Right lobe of liver (tissue), 4 donors: ENCODE measurements at regions not wholly inside any gene's neighbourhood (a gene's known extent, or its start where the extent isn't known, plus 50 kb on each side); places are given as distances from the start of the nearest gene placed in this dataset.

ENCODE experiments used
- POLR2A ChIP-seq: fragments of 450-650 bp; IDR thresholded peaks from one replicate; pipeline ENCODE4 v1.6.1; 2017; ENCODE audit warnings: antibody characterized with exemption, mild to moderate bottlenecking
- TF ChIP-seq, protein P1 (sequence below), 4 donors: fragments of 200-600 bp in 3 of 4; fragments of 450-650 bp in 1 of 4; IDR thresholded peaks; one replicate each; pipeline versions ENCODE4 v1.5.1 to v1.8.0; 2016 to 2022; ENCODE audit warnings: antibody characterized with exemption in 4 of 4, mild to moderate bottlenecking in 2 of 4
- donor health status: DM: no; HTN: no; CAD: no.
- donor health status: DM: no; HTN: no; CAD: no.
- donor health status: DM: no; HTN: yes; CAD: no.

DNA sequence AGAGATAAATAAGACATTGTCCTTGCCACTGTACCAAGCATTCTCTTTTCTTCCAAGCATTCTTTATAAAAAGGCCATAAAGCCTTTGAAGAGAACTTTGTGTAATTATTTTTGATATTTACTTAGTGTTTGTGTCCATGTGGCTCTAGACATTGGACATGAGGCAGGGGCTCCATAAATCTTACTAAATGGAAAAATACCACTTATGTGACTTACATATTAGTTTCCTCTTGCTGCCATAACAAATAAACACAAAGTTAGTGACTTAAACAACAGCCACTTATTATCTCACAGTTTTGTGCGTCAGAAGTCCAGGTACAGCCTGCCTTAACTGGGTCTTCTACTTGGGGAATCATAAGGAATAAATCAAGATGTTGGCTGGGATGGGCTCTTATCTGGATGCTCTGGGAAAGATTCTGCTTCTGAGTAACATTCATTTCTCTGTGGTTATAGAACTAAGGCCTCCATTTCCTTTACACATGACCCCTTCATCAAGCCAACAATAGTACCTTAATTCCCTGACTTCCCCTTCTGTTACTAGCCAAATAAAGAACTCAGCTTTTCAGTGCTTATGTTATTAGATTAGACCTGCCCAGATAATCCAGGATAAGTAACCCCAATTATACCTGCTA, 59.9 kb upstream of the COL8A1 start:
- TF ChIP-seq, protein P1, sequence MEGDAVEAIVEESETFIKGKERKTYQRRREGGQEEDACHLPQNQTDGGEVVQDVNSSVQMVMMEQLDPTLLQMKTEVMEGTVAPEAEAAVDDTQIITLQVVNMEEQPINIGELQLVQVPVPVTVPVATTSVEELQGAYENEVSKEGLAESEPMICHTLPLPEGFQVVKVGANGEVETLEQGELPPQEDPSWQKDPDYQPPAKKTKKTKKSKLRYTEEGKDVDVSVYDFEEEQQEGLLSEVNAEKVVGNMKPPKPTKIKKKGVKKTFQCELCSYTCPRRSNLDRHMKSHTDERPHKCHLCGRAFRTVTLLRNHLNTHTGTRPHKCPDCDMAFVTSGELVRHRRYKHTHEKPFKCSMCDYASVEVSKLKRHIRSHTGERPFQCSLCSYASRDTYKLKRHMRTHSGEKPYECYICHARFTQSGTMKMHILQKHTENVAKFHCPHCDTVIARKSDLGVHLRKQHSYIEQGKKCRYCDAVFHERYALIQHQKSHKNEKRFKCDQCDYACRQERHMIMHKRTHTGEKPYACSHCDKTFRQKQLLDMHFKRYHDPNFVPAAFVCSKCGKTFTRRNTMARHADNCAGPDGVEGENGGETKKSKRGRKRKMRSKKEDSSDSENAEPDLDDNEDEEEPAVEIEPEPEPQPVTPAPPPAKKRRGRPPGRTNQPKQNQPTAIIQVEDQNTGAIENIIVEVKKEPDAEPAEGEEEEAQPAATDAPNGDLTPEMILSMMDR (IDR thresholded peaks at IDR 0.05) = no peak
- TF ChIP-seq POLR2A = no peak
